H1 (cell line): ENCODE measurements at regions not wholly inside any gene's neighbourhood (a gene's known extent, or its start where the extent isn't known, plus 50 kb on each side); places are given as distances from the start of the nearest gene placed in this dataset.

Experiments used
- CTCF ChIA-PET: fragments of 300-600 bp; sonication (Branson Sonifier 250); formaldehyde crosslinking; loops from one replicate; lab custom pipeline; 2021; ENCODE audit not compliant: partially characterized antibody; lab: Charles Lee
- POLR2A ChIA-PET: fragments of 300-600 bp; sonication (Branson Sonifier 250); formaldehyde crosslinking; loops from one replicate; lab custom pipeline; 2021; ENCODE audit warnings: inconsistent platforms; ENCODE audit not compliant: partially characterized antibody; lab: Charles Lee
- DNase-seq, 2 experiments: peaks; one replicate each; pipeline versions ENCODE4 v3.0.0 to v3.0.0-alpha.2; 2010 to 2022; ENCODE audit warnings: low spot score in 2 of 2, low read depth in 1 of 2, mixed read lengths in 1 of 2
- FAIRE-seq: peaks from 2 replicates; lab custom pipeline; 2011; peaks lifted over from hg19 to GRCh38; lab: Jason Lieb, UNC
- H2AFZ ChIP-seq: 2 replicates; pipeline ENCODE4 v1.8.1; 2012; ENCODE audit warnings: low read length, inconsistent platforms
- H2AK5ac ChIP-seq: 2 replicates; pipeline ENCODE4 v1.6.1; 2013; ENCODE audit warnings: low read depth, low read length
- H2BK120ac ChIP-seq: replicated peaks from 2 replicates; pipeline ENCODE3; 2013; ENCODE audit warnings: low read depth, low read length, inconsistent platforms
- H2BK12ac ChIP-seq: 2 replicates; pipeline ENCODE4 v1.6.1; 2013; ENCODE audit warnings: low read depth, low read length
- H2BK15ac ChIP-seq: 2 replicates; pipeline ENCODE4 v1.6.1; 2013; ENCODE audit warnings: low read length
- H2BK20ac ChIP-seq: 2 replicates; pipeline ENCODE4 v1.6.1; 2013; ENCODE audit warnings: low read length
- H2BK5ac ChIP-seq: 2 replicates; pipeline ENCODE4 v1.6.1; 2013; ENCODE audit warnings: low read depth, low read length
- H3K14ac ChIP-seq: 2 replicates; pipeline ENCODE4 v1.6.1; 2013; ENCODE audit warnings: inconsistent platforms; ENCODE audit not compliant: insufficient read length
- H3K18ac ChIP-seq: 2 replicates; pipeline ENCODE4 v1.6.1; 2013; ENCODE audit warnings: low read length; ENCODE audit errors: extremely low read depth
- H3K23ac ChIP-seq: 2 replicates; pipeline ENCODE4 v1.6.1; 2013; ENCODE audit warnings: inconsistent platforms; ENCODE audit not compliant: insufficient read length
- H3K23me2 ChIP-seq: 2 replicates; pipeline ENCODE4 v1.6.1; 2013; ENCODE audit warnings: low read depth, low read length
- H3K27ac ChIP-seq: 2 replicates; pipeline ENCODE4 v1.6.1; 2011; ENCODE audit warnings: low read depth, low read length, inconsistent platforms
- H3K27me3 ChIP-seq, 4 experiments: replicated peaks in 1 of 4; 1 replicate in 1 of 4; 2 replicates in 3 of 4; pipeline versions ENCODE4 v1.6.1 to v1.8.1; 2011 to 2013; ENCODE audit warnings: low read length in 3 of 4, mild to moderate bottlenecking in 3 of 4, inconsistent platforms in 2 of 4, mixed read lengths in 2 of 4, moderate library complexity in 1 of 4; ENCODE audit not compliant: control insufficient read depth in 3 of 4, insufficient read depth in 3 of 4; ENCODE audit errors: extremely low read depth in 1 of 4
- H3K36me3 ChIP-seq, 4 experiments: 2 replicates each; pipeline versions ENCODE4 v1.6.1 to v1.8.1; 2011 to 2013; ENCODE audit warnings: mild to moderate bottlenecking in 4 of 4, low read length in 3 of 4, moderate library complexity in 2 of 4, control low read depth in 1 of 4, inconsistent platforms in 1 of 4; ENCODE audit not compliant: insufficient read depth in 4 of 4, control insufficient read depth in 2 of 4
- H3K4ac ChIP-seq: replicated peaks from 2 replicates; pipeline ENCODE3; 2013; ENCODE audit warnings: low read length, low read depth, mixed read lengths, inconsistent platforms; ENCODE audit not compliant: insufficient read length
- H3K4me1 ChIP-seq, 4 experiments: replicated peaks in 1 of 4; 1 replicate in 1 of 4; 2 replicates in 3 of 4; pipeline versions ENCODE4 v1.6.1 to v1.8.1; 2011 to 2013; ENCODE audit warnings: low read length in 3 of 4, inconsistent platforms in 2 of 4, mixed read lengths in 1 of 4; ENCODE audit not compliant: insufficient read depth in 4 of 4, control insufficient read depth in 3 of 4
- H3K4me2 ChIP-seq, 2 experiments: 2 replicates each; pipeline versions ENCODE4 v1.6.1 to v1.8.1; 2011 to 2013; ENCODE audit warnings: low read depth in 2 of 2, low read length in 2 of 2, control low read depth in 1 of 2, inconsistent platforms in 1 of 2, mild to moderate bottlenecking in 1 of 2; ENCODE audit not compliant: insufficient read depth in 1 of 2
- H3K4me3 ChIP-seq, 4 experiments: fragments of 200-600, 300-600 bp in 1 of 4; sonication (generic), shearing (Covaris generic), sonication (Bioruptor Twin) in 1 of 4; 2 replicates each; pipeline versions ENCODE4 v1.5.1 to v1.8.1; 2011 to 2016; ENCODE audit warnings: low read length in 4 of 4, low read depth in 3 of 4, control low read depth in 2 of 4, inconsistent platforms in 2 of 4, mild to moderate bottlenecking in 2 of 4, mixed read lengths in 1 of 4, moderate library complexity in 1 of 4; ENCODE audit not compliant: insufficient read depth in 2 of 4; ENCODE audit errors: extremely low read depth in 1 of 4
- H3K56ac ChIP-seq: replicated peaks from 2 replicates; pipeline ENCODE3; 2013; ENCODE audit warnings: low read depth, mild to moderate bottlenecking, mixed read lengths, low read length, inconsistent platforms; ENCODE audit not compliant: insufficient read length
- H3K79me1 ChIP-seq: 2 replicates; pipeline ENCODE4 v1.6.1; 2013; ENCODE audit warnings: low read depth, low read length, control low read depth
- H3K79me2 ChIP-seq, 2 experiments: 2 replicates each; pipeline versions ENCODE4 v1.6.1 to v1.8.1; 2012 to 2013; ENCODE audit warnings: low read length in 2 of 2, mild to moderate bottlenecking in 2 of 2, inconsistent platforms in 1 of 2; ENCODE audit not compliant: insufficient read depth in 2 of 2, control insufficient read depth in 1 of 2
- H3K9ac ChIP-seq, 4 experiments: replicated peaks in 1 of 4; 1 replicate in 1 of 4; 2 replicates in 3 of 4; pipeline versions ENCODE4 v1.6.1 to v1.8.1; 2011 to 2013; ENCODE audit warnings: low read depth in 3 of 4, low read length in 3 of 4, control low read depth in 2 of 4, mild to moderate bottlenecking in 2 of 4, moderate library complexity in 2 of 4, inconsistent platforms in 1 of 4; ENCODE audit errors: extremely low read depth in 1 of 4
- H3K9me3 ChIP-seq, 2 experiments: 2 replicates each; pipeline versions ENCODE4 v1.6.1 to v1.8.1; 2012 to 2013; ENCODE audit warnings: mild to moderate bottlenecking in 2 of 2, moderate library complexity in 2 of 2, control low read depth in 1 of 2, inconsistent platforms in 1 of 2, low read depth in 1 of 2, low read length in 1 of 2, mixed read lengths in 1 of 2; ENCODE audit not compliant: insufficient read depth in 2 of 2
- H4K20me1 ChIP-seq, 2 experiments: replicated peaks in 1 of 2; 2 replicates each; pipeline versions ENCODE3 to v1.8.1; 2011 to 2013; ENCODE audit warnings: inconsistent platforms in 2 of 2, low read length in 2 of 2, mild to moderate bottlenecking in 1 of 2; ENCODE audit not compliant: insufficient read depth in 2 of 2, control insufficient read depth in 1 of 2
- H4K5ac ChIP-seq: 2 replicates; pipeline ENCODE4 v1.6.1; 2013; ENCODE audit warnings: low read length, low read depth, mixed read lengths, inconsistent platforms; ENCODE audit not compliant: insufficient read length
- H4K8ac ChIP-seq: 2 replicates; pipeline ENCODE4 v1.8.0; 2013; ENCODE audit warnings: mild to moderate bottlenecking, moderate library complexity, low read length, inconsistent platforms; ENCODE audit not compliant: insufficient read depth; ENCODE audit errors: extremely low read depth
- H4K91ac ChIP-seq: replicated peaks from 2 replicates; pipeline ENCODE3; 2013; ENCODE audit warnings: low read length, mixed read lengths, inconsistent platforms; ENCODE audit not compliant: insufficient read length
- ASH2L ChIP-seq: fragments of 200-600, 300-600 bp; sonication (generic); IDR thresholded peaks from one replicate; pipeline ENCODE4 v1.7.1; 2017; ENCODE audit warnings: low read length
- E2F6 ChIP-seq: IDR thresholded peaks from 2 replicates; pipeline ENCODE4 v1.6.1; 2012; ENCODE audit warnings: inconsistent platforms
- EGR1 ChIP-seq: IDR thresholded peaks from 2 replicates; pipeline ENCODE4 v1.6.1; 2011; ENCODE audit warnings: low read depth, low read length, borderline replicate concordance
- NRF1 ChIP-seq: IDR thresholded peaks from 2 replicates; pipeline ENCODE4 v1.6.1; 2011; ENCODE audit warnings: mild to moderate bottlenecking, low read depth, low read length, improper control_type of control experiment
- SIRT6 ChIP-seq: IDR thresholded peaks from one replicate; pipeline ENCODE4 v1.7.1; 2012; ENCODE audit warnings: low read length, inconsistent platforms
- TBP ChIP-seq: IDR thresholded peaks from 2 replicates; pipeline ENCODE4 v1.6.1; 2011; ENCODE audit warnings: low read depth, low read length, improper control_type of control experiment
- WGBS, 2 experiments: shearing (Covaris generic) in 1 of 2; methylation state at CpG; one replicate each; pipeline versions ENCODE4 v1.1.6 to v1.1.7; 2013 to 2015; ENCODE audit warnings: low lambda C conversion rate in 2 of 2, mixed read lengths in 2 of 2, inconsistent platforms in 1 of 2, low coverage in 1 of 2, missing lambda C conversion rate in 1 of 2; ENCODE audit not compliant: insufficient replicate concordance in 2 of 2, insufficient coverage in 1 of 2, insufficient read length in 1 of 2; ENCODE audit errors: extremely low coverage in 1 of 2, missing lambda C conversion rate in 1 of 2; 5-methylcytosine and 5-hydroxymethylcytosine counted together

DNA sequence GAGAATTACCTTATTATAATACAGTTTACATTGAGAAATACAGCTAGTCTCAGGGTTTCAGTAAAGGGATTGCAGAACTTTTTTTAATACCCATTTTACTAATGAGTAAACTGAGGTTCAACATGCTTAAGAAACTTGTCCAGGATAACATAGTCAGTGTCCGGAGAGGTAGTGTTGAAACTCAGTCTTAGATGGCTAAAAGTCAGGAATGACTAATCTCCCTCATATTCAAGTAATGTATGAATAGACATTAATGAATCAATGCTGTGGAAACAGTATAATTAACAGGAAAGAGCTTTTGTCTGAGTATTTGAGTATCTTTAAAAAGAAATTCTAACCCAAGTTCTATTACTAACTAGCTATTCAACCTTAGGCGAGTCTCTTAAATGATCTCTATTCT, 397.6 kb downstream of the PLA2G4A start:
- no peak for TF ChIP-seq ASH2L
- TF ChIP-seq TBP: no peak
- no peak for TF ChIP-seq SIRT6
- TF ChIP-seq NRF1: no peak
- TF ChIP-seq E2F6: no peak
- TF ChIP-seq EGR1: no peak
- TF ChIP-seq, all 59 proteins: peak for 0
- Histone ChIP-seq H3K23me2 (no peaks in the 10 kb centered on the region), H3K4me1 (no peaks in the 10 kb centered on the region), H3K23ac (no peak overlapping the region), H3K27ac (no peak overlapping the region), H4K8ac (no peak overlapping the region), H3K18ac (no peak overlapping the region), H3K9ac (no peak overlapping the region), H4K5ac (no peak overlapping the region), H3K9me3 (no peaks in the 10 kb centered on the region), H3K79me1 (no peaks in the 10 kb centered on the region), H3K56ac (no peak overlapping the region), H4K20me1 (no peaks in the 10 kb centered on the region), H2AFZ (no peak overlapping the region), H3K14ac (no peak overlapping the region), H2AK5ac (no peak overlapping the region), H3K4me3 (no peak overlapping the region), H2BK12ac (no peak overlapping the region), H2BK120ac (no peak overlapping the region), H3K4ac (no peak overlapping the region), H3K4me2 (no peak overlapping the region), H2BK20ac (no peak overlapping the region), H4K91ac (no peak overlapping the region), H3K36me3 (no peaks in the 10 kb centered on the region), H3K79me2 (no peaks in the 10 kb centered on the region), H2BK15ac (no peak overlapping the region), H2BK5ac (no peak overlapping the region), H3K27me3 (no peaks in the 10 kb centered on the region)
- 80% methylated on average over 2 of the region's 2 CpGs; no CpG with 5 or more reads in 1 of the 2 experiments for WGBS, 2 experiments
- ChIA-PET POLR2A (no interaction called here), CTCF (no interaction called here)
- FAIRE-seq (no peak), DNase-seq (no peak)
